Ovary (tissue), 3 donors: ENCODE measurements at regions not wholly inside any gene's neighbourhood (a gene's known extent, or its start where the extent isn't known, plus 50 kb on each side); places are given as distances from the start of the nearest gene placed in this dataset.
"Not testable (repeated sequence)": the region's sequence is repeated elsewhere in the genome, so short reads cannot be mapped to it uniquely, and the experiment has no call there.

Source experiments
- EP300 ChIP-seq: sonication (generic); formaldehyde crosslinking; IDR thresholded peaks from one replicate; pipeline ENCODE4 v1.6.1; 2017; ENCODE audit warnings: antibody characterized with exemption
- POLR2A ChIP-seq: fragments of 450-650 bp; IDR thresholded peaks from one replicate; pipeline ENCODE4 v1.6.1; 2017; ENCODE audit warnings: antibody characterized with exemption, mild to moderate bottlenecking, moderate library complexity
- TF ChIP-seq, protein P1 (sequence below), 3 donors: fragments of 450-650 bp in 2 of 3; fragments of 200-600 bp in 1 of 3; IDR thresholded peaks; one replicate each; pipeline versions ENCODE4 v1.5.1 to v1.8.0; 2016 to 2022; ENCODE audit warnings: antibody characterized with exemption in 3 of 3, mild to moderate bottlenecking in 1 of 3
- donor health status: DM: no; HTN: no; CAD: no.

GRCh38 chr11:94237447-94238153 lies 66.8 kb upstream of the IZUMO1R start:
- TF ChIP-seq, protein P1, sequence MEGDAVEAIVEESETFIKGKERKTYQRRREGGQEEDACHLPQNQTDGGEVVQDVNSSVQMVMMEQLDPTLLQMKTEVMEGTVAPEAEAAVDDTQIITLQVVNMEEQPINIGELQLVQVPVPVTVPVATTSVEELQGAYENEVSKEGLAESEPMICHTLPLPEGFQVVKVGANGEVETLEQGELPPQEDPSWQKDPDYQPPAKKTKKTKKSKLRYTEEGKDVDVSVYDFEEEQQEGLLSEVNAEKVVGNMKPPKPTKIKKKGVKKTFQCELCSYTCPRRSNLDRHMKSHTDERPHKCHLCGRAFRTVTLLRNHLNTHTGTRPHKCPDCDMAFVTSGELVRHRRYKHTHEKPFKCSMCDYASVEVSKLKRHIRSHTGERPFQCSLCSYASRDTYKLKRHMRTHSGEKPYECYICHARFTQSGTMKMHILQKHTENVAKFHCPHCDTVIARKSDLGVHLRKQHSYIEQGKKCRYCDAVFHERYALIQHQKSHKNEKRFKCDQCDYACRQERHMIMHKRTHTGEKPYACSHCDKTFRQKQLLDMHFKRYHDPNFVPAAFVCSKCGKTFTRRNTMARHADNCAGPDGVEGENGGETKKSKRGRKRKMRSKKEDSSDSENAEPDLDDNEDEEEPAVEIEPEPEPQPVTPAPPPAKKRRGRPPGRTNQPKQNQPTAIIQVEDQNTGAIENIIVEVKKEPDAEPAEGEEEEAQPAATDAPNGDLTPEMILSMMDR (IDR thresholded peaks at IDR 0.05) = not testable (repeated sequence)
- TF ChIP-seq EP300 = not testable (repeated sequence)
- peak; percentile 22 for TF ChIP-seq POLR2A
